ENCODE measurements at regions not wholly inside any gene's neighbourhood (a gene's known extent, or its start where the extent isn't known, plus 50 kb on each side); places are given as distances from the start of the nearest gene placed in this dataset.

- TF ChIP-seq MAFG (CRISPR knock-in tag; IDR thresholded peaks at IDR 0.05), result no peak
- TF ChIP-seq GLI4 (CRISPR knock-in tag; IDR thresholded peaks at IDR 0.05; ENCODE audit: borderline replicate concordance), result no peak
- no peak for TF ChIP-seq ELF1 (CRISPR knock-in tag; IDR thresholded peaks at IDR 0.05)
- no peak for TF ChIP-seq ZMAT3 (CRISPR knock-in tag; conservative IDR thresholded peaks at IDR 0.05)
- no peak for TF ChIP-seq THRA (CRISPR knock-in tag; IDR thresholded peaks at IDR 0.05; ENCODE audit: borderline replicate concordance)
- no peak for TF ChIP-seq GFI1 (CRISPR knock-in tag; IDR thresholded peaks at IDR 0.05; ENCODE audit: borderline replicate concordance)
- TF ChIP-seq, protein P1, sequence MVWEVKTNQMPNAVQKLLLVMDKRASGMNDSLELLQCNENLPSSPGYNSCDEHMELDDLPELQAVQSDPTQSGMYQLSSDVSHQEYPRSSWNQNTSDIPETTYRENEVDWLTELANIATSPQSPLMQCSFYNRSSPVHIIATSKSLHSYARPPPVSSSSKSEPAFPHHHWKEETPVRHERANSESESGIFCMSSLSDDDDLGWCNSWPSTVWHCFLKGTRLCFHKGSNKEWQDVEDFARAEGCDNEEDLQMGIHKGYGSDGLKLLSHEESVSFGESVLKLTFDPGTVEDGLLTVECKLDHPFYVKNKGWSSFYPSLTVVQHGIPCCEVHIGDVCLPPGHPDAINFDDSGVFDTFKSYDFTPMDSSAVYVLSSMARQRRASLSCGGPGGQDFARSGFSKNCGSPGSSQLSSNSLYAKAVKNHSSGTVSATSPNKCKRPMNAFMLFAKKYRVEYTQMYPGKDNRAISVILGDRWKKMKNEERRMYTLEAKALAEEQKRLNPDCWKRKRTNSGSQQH (CRISPR knock-in tag; IDR thresholded peaks at IDR 0.05; ENCODE audit: low read depth), result no peak
- TF ChIP-seq SRY (CRISPR knock-in tag; IDR thresholded peaks at IDR 0.05), result no peak
- no peak for TF ChIP-seq ZSCAN5A (CRISPR knock-in tag; IDR thresholded peaks at IDR 0.05; ENCODE audit: borderline replicate concordance)
- TF ChIP-seq, protein P2, sequence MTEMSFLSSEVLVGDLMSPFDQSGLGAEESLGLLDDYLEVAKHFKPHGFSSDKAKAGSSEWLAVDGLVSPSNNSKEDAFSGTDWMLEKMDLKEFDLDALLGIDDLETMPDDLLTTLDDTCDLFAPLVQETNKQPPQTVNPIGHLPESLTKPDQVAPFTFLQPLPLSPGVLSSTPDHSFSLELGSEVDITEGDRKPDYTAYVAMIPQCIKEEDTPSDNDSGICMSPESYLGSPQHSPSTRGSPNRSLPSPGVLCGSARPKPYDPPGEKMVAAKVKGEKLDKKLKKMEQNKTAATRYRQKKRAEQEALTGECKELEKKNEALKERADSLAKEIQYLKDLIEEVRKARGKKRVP (CRISPR knock-in tag; IDR thresholded peaks at IDR 0.05), result no peak
- TF ChIP-seq ZBTB7A (CRISPR knock-in tag; IDR thresholded peaks at IDR 0.05), result no peak
- TF ChIP-seq, protein P3, sequence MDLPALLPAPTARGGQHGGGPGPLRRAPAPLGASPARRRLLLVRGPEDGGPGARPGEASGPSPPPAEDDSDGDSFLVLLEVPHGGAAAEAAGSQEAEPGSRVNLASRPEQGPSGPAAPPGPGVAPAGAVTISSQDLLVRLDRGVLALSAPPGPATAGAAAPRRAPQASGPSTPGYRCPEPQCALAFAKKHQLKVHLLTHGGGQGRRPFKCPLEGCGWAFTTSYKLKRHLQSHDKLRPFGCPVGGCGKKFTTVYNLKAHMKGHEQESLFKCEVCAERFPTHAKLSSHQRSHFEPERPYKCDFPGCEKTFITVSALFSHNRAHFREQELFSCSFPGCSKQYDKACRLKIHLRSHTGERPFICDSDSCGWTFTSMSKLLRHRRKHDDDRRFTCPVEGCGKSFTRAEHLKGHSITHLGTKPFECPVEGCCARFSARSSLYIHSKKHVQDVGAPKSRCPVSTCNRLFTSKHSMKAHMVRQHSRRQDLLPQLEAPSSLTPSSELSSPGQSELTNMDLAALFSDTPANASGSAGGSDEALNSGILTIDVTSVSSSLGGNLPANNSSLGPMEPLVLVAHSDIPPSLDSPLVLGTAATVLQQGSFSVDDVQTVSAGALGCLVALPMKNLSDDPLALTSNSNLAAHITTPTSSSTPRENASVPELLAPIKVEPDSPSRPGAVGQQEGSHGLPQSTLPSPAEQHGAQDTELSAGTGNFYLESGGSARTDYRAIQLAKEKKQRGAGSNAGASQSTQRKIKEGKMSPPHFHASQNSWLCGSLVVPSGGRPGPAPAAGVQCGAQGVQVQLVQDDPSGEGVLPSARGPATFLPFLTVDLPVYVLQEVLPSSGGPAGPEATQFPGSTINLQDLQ (CRISPR knock-in tag; IDR thresholded peaks at IDR 0.05), result no peak
- TF ChIP-seq THAP7 (CRISPR knock-in tag; IDR thresholded peaks at IDR 0.05), result no peak
Observed at GRCh38 chr1:199862047-199862446, 165.5 kb upstream of the NR5A2 start (continued).
